Stimulated activated CD8-positive, alpha-beta memory T cell treated with anti-CD3 and anti-CD28 coated beads, Interleukin-12 subunit alpha, Interleukin-12 subunit beta, amount 100 ng/mL, for 4 hours (primary cell): ENCODE measurements at regions not wholly inside any gene's neighbourhood (a gene's known extent, or its start where the extent isn't known, plus 50 kb on each side); places are given as distances from the start of the nearest gene placed in this dataset.

Source experiments
- DNase-seq: peaks from one replicate; pipeline ENCODE4 v3.0.0-alpha.2; 2020; ENCODE audit warnings: low read depth

DNA sequence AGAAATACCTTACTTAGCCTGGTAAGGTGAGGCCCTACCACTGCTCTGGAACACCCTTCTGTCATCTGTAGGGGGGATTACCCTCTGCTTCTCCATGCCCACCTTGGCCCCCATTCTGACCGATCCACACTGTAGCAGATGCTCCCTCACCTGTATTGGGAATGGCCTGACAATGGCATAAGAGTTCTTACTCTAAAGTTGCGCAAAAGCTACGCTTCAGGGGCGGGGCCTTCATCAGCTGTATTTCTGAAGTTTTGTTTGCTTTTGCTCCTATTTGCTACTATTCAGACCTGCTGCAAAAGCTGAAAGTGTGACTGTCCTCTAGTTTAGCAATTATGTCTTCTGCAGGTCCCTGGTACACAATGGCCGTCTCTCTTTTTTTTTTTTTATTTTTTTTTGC lies 252.6 kb downstream of the TLE3 start:
- no peak for DNase-seq

DNA sequence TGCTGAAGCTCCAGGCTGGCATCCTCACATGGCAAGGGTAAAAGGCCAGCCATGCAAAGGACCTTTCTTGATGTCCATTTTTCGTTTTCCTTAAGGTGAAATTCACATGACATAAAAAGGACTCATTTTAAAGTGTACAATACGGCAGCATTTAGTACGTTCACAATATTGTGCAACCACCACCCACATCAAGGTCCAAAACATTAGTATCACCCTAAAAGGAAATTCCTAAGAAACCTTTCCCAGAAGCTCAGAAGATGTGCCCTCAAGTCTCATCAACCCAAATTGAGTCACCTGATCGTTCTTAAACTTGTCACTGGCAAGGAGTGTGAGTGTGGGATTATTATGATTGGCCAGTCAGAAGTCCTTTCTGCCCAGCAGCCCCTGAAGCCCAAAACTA lies 250.1 kb downstream of the TLE3 start:
- no peak for DNase-seq

DNA sequence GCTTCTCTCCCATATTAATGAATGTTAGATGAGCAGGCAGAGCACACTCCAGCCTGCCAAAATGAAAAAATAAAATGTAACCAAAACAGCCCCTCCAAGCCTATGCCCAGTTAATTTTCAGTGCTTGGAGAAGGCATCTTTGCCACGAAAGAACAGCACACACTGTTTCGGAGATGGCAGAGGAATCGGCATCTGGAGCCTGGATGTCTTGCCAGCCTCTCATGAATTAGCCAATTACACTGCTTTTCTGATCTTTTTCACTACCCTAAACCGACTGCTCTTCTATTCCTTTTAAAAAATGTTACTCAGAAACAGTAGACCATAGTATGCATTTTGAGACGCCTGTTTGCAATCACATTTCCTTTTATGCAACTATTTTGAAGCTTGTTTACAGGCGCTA lies 249.6 kb downstream of the TLE3 start:
- no peak for DNase-seq

GRCh38 chr15:69848551-69849231 lies 249.0 kb downstream of the TLE3 start:
- DNase-seq = no peak

- no peak for DNase-seq
Observed at GRCh38 chr15:69849232-69849610, 248.5 kb downstream of the TLE3 start.

DNA sequence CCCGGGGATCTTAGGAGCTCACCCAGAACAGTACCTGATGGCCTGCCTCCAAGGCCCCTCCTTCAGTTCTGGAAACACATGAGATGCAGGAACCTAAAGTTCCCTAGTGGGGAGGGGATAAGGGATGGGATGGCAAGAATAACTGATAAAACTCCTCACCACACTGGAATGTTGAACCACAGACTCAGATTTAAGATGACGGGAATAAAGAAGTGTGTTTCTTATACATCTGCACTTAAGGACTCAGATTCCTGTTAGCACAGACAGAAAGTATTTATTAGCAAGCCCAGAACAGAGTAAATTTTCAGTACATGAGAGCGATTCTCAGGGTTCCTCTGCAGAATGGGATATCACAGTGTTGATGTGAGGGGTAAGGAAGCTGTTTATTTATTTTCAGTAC lies 245.2 kb downstream of the TLE3 start:
- DNase-seq = no peak

DNA sequence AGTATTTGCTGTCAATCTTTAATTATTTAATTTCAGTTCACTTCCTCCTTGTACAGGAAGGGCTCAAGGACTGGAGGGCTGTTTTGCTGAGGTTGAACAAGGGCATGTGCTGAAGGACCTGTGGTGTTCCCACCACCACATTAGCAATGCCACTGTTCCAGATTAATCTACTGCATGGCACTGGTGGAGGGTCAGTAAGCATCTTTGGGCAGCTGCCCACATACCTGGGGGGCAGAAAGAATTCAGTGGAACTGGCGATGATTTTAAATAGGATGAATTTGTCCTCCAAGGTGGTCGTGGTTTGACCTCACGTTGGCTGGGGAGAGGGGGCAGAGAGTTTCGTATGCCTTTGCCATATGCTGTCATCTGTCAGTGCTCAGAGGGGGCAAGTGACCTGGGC lies 244.8 kb downstream of the TLE3 start:
- DNase-seq = no peak

- no peak for DNase-seq
Observed at GRCh38 chr15:69853544-69853951, 244.2 kb downstream of the TLE3 start.

DNA sequence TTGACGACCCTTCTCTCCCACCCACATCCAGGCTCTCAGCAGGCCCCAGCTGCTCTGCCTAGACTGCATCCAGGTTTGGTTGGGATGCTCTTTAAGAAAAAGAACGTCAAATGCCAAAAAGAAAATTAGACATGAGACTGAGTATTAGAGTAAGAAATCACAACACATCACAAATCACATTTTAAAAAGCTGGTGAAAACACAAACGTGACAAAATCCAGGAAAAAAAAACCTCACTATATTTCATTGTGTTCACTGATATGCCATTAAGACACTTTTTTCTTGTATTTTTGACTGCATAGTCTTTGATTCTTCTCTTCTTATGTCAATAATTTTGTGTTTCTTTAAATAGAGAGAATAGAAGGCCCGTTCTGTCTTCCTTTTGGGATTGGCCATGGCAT lies 243.7 kb downstream of the TLE3 start:
- DNase-seq = no peak

GRCh38 chr15:69854521-69855181 lies 243.1 kb downstream of the TLE3 start:
- DNase-seq = no peak

DNA sequence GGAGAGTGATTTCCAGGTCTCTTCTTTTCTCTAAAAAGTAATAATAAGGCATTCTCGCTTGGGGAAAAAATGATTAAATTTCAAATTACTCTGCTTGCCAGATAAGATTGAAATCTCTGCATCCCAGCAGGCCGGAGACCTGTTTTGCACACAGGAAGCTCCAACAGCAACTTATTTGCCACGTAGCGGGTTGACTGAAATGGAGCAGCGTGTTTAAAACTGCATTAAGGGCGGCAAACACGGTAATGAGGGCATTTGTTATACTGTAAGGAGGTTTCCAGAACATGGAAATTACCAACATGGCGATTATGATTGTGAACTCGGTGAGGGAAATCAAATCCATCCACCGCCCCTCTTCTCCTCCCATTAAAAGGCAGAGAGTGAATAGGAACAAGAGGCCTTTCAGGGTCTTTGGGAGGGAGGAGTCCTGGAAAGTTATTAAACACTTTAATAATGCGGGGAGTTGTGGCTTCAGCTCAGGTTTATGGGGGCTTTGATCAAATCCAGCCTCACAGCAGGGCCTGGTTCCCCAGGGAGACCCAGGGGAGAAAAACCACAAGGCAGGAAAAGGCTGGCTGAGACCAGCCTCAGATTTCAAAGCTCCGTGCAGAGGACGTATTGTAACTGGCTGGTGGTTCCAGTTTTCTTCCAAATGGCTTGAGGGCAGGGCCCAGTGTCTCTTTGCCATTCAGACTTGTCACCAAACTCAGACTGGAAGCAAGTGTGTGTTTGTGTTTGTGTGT lies 242.3 kb downstream of the TLE3 start:
- no peak for DNase-seq

DNA sequence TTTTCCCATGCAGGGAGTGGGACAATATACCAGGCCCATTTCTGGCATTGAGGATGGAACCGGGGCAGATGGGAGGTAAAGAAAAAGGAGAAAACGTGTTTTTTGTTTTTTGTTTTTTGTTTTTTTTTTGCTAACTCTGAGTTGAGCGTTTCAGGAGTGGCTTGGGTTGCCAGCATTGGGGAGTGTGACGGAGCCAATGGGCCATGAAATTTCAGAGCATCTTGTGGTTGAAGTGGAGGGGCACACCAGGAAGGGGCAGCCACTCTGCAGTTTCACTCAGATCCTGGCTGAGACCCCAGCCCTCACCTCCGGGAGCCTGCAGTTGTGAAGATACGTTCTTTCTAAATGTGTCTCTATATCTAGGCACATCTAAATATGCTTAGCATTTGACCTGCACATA lies 240.5 kb downstream of the TLE3 start:
- DNase-seq = no peak

DNA sequence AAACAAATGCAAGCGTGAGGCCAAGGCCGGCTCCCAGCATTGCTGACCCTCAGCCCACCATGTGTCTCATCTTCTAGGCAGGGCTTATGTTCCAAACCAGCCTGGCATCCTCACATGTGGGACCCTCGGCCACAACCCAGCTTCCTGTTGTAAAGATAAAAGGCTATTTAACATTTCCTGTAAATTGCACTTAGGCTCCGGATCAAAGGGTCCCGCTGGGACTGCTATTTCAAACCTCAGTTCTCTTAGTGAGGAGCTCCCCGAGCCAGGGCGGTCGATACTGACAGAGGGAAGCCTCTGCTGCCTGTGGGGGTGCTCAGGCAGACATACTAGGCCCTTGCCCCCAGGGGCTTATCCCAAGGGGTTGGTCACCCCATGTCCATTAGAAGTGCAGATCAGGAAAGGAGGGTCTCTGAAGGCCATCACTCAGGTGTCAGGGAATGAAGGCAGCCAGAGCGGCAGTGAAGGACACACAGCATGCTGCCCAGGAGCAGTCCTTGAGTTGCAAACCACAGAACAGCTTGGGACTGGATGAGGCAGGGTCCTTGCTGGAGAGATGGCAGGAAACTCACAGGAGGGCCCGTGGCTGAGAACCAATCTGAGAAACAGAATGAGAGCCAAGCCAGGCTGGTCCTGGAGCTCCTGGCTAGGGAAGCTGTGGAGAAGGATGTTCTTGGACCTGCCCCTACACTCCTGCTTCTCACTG lies 239.9 kb downstream of the TLE3 start:
- no peak for DNase-seq

DNA sequence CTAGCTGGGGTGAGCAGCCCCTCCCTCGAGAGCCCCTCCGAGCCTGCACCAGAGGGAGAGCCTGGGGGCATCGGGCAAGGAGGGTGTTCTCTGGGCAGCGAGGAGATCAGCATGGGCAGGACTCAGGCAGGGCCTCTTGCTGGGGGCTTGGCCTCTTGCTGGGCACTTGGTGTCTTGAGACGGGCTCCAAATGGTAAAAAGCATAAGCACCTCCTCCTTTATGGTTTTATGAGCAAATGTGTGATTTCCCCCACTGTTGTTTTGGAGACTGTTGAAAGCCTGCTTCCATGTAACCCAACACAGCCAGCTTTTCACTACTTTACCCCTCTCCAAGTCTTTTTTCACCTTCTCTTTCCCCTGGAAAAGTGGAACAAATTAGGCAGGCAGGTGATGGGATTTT lies 239.3 kb downstream of the TLE3 start:
- DNase-seq = no peak

GRCh38 chr15:69859866-69860265 lies 237.9 kb downstream of the TLE3 start:
- DNase-seq = no peak

DNA sequence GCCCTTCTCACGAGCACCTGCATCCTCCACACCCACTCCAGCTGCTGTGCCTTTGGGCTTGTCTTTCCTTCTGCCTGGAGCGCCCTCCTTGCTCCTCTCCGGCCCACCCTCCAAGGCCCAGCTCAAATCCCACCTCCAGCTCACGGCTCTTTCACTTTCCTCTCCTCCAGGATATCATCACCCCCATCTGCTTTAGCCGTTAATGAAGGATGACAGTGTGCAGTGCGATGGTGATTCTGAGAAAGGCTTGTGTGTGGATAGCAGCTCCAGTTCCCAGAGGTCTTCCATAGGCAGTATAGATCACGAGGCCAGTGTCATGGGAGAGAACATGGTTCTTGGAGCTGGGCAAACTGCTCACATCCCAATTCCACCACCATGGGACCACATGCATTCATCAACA lies 237.4 kb downstream of the TLE3 start:
- no peak for DNase-seq

- no peak for DNase-seq
Observed at GRCh38 chr15:69860921-69861320, 236.8 kb downstream of the TLE3 start.

DNA sequence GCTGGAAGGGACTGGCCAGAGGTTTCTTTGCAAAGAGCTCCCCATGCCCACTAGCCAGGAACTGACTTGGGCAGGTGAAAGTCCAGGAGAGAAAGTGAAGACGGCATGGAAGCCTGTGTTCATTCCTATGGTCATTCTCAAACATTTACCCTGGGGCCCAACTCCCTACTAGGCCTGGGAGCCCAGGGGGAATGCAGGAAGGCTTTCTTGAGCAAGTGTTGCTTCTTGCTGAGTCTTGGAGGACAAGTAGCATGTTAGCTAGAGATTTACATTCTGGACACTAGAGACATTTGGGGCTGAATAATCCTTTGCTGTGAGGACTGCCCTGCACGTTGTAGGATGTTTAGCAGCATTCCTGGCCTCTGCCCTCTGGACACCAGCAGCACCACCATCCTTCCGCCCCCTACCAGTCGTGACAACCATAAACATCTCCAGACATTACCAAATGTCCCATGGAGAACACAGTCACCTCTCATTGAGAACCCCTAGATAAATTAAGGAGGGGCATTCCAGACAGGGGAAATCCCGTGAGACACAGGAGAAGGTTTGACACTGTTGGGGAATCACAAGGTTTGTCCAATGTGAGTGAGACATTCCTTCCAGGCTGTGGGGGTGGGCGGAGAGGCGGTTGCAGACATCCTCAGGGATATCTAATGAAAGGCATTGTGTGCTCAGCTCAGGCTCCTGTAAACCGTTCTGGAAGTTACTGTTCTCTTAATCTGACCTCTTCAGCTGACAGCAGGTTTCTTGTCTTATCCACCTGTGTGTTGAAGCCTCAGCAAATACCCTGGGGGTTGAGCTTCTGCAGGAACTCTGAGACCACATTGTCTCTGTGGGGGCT lies 236.2 kb downstream of the TLE3 start:
- no peak for DNase-seq

- DNase-seq = no peak
Observed at GRCh38 chr15:69862540-69862939, 235.2 kb downstream of the TLE3 start.

DNA sequence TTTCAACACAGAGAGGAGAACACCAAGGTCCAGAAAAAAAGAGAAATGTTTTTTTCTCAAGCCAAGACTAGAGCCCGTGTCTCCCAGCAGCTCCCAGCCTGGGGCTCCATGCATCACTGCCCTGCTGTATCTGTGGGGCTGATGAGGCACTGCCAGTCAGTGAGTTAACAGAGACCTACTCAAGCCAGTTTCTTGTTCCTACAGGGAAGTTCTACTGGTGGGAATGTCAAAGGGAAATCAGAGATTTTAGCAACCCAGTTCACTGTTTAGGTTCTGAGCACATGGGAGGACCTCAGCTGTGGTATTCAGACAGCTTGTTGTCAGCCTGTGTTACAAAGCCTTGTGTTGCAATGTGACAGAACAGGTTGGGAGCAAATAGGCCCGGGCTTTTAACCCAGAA lies 234.3 kb downstream of the TLE3 start:
- DNase-seq = no peak

- DNase-seq = no peak
Observed at GRCh38 chr15:69865369-69865768, 232.3 kb downstream of the TLE3 start.

DNA sequence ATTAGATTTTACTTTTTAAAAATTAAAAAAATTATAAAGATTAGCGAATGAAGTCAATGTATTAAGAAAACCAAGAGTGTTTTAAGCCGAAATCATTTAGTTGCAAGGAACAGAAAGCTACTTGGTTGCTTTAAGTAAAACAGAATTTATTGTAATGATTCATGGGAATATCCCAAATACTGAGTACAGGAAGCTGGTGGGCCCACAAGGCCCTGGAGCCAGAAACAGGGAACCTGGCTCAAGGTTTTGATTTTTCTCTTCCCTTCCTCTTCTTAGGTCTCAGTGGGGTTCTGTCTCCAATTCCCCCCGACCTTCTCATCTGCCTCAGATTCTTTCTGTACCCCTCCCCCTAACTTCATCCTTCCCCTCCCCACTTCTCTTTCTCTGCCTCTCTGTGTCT lies 229.0 kb downstream of the TLE3 start:
- DNase-seq = no peak
